CD4-positive, alpha-beta T cell (primary cell): ENCODE measurements at regions not wholly inside any gene's neighbourhood (a gene's known extent, or its start where the extent isn't known, plus 50 kb on each side); places are given as distances from the start of the nearest gene placed in this dataset.

Source experiments
- ATAC-seq: fragments of 200-7000 bp; cut with Tn5 transposase; one replicate; pipeline ENCODE4 v1.10.0; 2022; ENCODE audit warnings: mild to moderate bottlenecking; ENCODE audit not compliant: poor library complexity
- CTCF ChIA-PET: fragments of 350-600 bp; sonication (Branson Sonifier 250); formaldehyde crosslinking; loops from one replicate; lab custom pipeline; 2021; ENCODE audit warnings: antibody characterized with exemption, inconsistent platforms; lab: Charles Lee
- POLR2A ChIA-PET: fragments of 350-600 bp; sonication (Branson Sonifier 250); formaldehyde crosslinking; loops from one replicate; lab custom pipeline; 2021; ENCODE audit warnings: antibody characterized with exemption, inconsistent platforms; lab: Charles Lee
- DNase-seq, 14 experiments: peaks; one replicate each; pipeline ENCODE4 v3.0.0-alpha.2; 2013 to 2020; ENCODE audit warnings: mixed read lengths in 2 of 14
- H3K27ac ChIP-seq, 2 donors: one replicate each; pipeline versions ENCODE4 v1.5.1 to v1.7.0; 2013; ENCODE audit warnings: low read length in 2 of 2, low read depth in 1 of 2, mild to moderate bottlenecking in 1 of 2
- H3K27me3 ChIP-seq, 2 experiments: 1 replicate in 1 of 2; 2 replicates in 1 of 2; pipeline versions ENCODE4 v1.6.1 to v1.7.0; 2013; ENCODE audit warnings: low read length in 2 of 2, control low read depth in 1 of 2, mild to moderate bottlenecking in 1 of 2, moderate library complexity in 1 of 2; ENCODE audit not compliant: insufficient read depth in 2 of 2, control insufficient read depth in 1 of 2
- H3K36me3 ChIP-seq: one replicate; pipeline ENCODE4 v1.6.1; 2013; ENCODE audit warnings: low read length, control low read depth; ENCODE audit not compliant: insufficient read depth
- H3K4me1 ChIP-seq: one replicate; pipeline ENCODE4 v1.6.1; 2013; ENCODE audit warnings: low read length, control low read depth; ENCODE audit not compliant: insufficient read depth
- H3K4me3 ChIP-seq: one replicate; pipeline ENCODE4 v1.5.1; 2013; ENCODE audit warnings: mild to moderate bottlenecking, low read length, moderate library complexity
- H3K9me3 ChIP-seq, 2 experiments: 1 replicate in 1 of 2; 2 replicates in 1 of 2; pipeline versions ENCODE4 v1.6.1 to v1.7.0; 2013; ENCODE audit warnings: low read length in 2 of 2, mild to moderate bottlenecking in 2 of 2, control low read depth in 1 of 2, moderate library complexity in 1 of 2; ENCODE audit not compliant: control insufficient read depth in 1 of 2, insufficient read depth in 1 of 2
- H3K27ac Mint-ChIP-seq: one replicate; pipeline ENCODE4 v1.8.0; 2020; ENCODE audit warnings: mixed read lengths
- H3K27me3 Mint-ChIP-seq: one replicate; pipeline ENCODE4 v1.8.0; 2021; ENCODE audit warnings: mixed read lengths
- H3K36me3 Mint-ChIP-seq: one replicate; pipeline ENCODE4 v1.8.0; 2021; ENCODE audit warnings: low read depth, mixed read lengths
- H3K4me1 Mint-ChIP-seq: one replicate; pipeline ENCODE4 v1.8.0; 2021; ENCODE audit warnings: low read depth, mixed read lengths
- H3K4me3 Mint-ChIP-seq: one replicate; pipeline ENCODE4 v1.8.0; 2020; ENCODE audit warnings: mild to moderate bottlenecking, mixed read lengths
- H3K9me3 Mint-ChIP-seq: one replicate; pipeline ENCODE4 v1.8.0; 2020; ENCODE audit warnings: mixed read lengths
- CTCF ChIP-seq: fragments of 200-600 bp; IDR thresholded peaks from one replicate; pipeline ENCODE4 v1.8.0; 2022; ENCODE audit warnings: antibody characterized with exemption, mild to moderate bottlenecking
- intact Hi-C, 2 experiments: fragments of 100-400 bp; cut with DNase I in 1 of 2; cut with micrococcal nuclease in 1 of 2; formaldehyde crosslinking; loops; one replicate each; pipeline versions ENCODE4 v1.15.1 to v1.9.0; 2023 to 2025; cut with DNase I, micrococcal nuclease

GRCh38 chr12:24483732-24484131, 465.2 kb downstream of the BCAT1 start:
- H3K36me3 Mint-ChIP-seq = no peaks in the 10 kb centered on the region
- H3K4me1 ChIP-seq = no peaks in the 10 kb centered on the region
- intact Hi-C loops = no loop called here
- no peak for DNase-seq
- no peaks in the 10 kb centered on the region for H3K9me3 Mint-ChIP-seq
- H3K36me3 ChIP-seq = no peaks in the 10 kb centered on the region
- no peak for TF ChIP-seq CTCF
- H3K27me3 Mint-ChIP-seq = no peaks in the 10 kb centered on the region
- H3K27ac ChIP-seq = no peak overlapping the region
- H3K27me3 ChIP-seq = no peaks in the 10 kb centered on the region
- no peak for ATAC-seq
- no peak overlapping the region for H3K4me3 ChIP-seq
- H3K4me1 Mint-ChIP-seq = no peaks in the 10 kb centered on the region
- CTCF ChIA-PET = no interaction called here
- no peak overlapping the region for H3K4me3 Mint-ChIP-seq
- H3K27ac Mint-ChIP-seq = no peak overlapping the region
- H3K9me3 ChIP-seq = no peaks in the 10 kb centered on the region
- POLR2A ChIA-PET = no interaction called here

- intact Hi-C loops = no loop called here
- TF ChIP-seq CTCF = no peak
- Mint-ChIP-seq H3K27ac (no peak overlapping the region), H3K36me3 (no peaks in the 10 kb centered on the region), H3K4me1 (no peaks in the 10 kb centered on the region), H3K4me3 (no peak overlapping the region), H3K9me3 (no peaks in the 10 kb centered on the region), H3K27me3 (no peaks in the 10 kb centered on the region)
- no peaks in the 10 kb centered on the region for H3K9me3 ChIP-seq
- H3K4me1 ChIP-seq = no peaks in the 10 kb centered on the region
- no peak for ATAC-seq
- ChIA-PET CTCF (no interaction called here), POLR2A (no interaction called here)
- no peak for DNase-seq
- no peak overlapping the region for H3K4me3 ChIP-seq
- H3K27ac ChIP-seq = no peak overlapping the region
- H3K27me3 ChIP-seq = no peaks in the 10 kb centered on the region
- H3K36me3 ChIP-seq = no peaks in the 10 kb centered on the region
Observed at GRCh38 chr12:24482882-24483604, 465.9 kb downstream of the BCAT1 start.

- H3K36me3 Mint-ChIP-seq = no peaks in the 10 kb centered on the region
- CTCF ChIA-PET = no interaction called here
- H3K4me3 Mint-ChIP-seq = no peak overlapping the region
- no peaks in the 10 kb centered on the region for H3K9me3 Mint-ChIP-seq
- no peak overlapping the region for H3K27ac Mint-ChIP-seq
- no peak for ATAC-seq
- no peak overlapping the region for H3K27ac ChIP-seq
- intact Hi-C loops = no loop called here
- H3K9me3 ChIP-seq = no peaks in the 10 kb centered on the region
- no peaks in the 10 kb centered on the region for H3K4me1 ChIP-seq
- no peaks in the 10 kb centered on the region for H3K27me3 ChIP-seq
- H3K27me3 Mint-ChIP-seq = no peaks in the 10 kb centered on the region
- H3K4me1 Mint-ChIP-seq = no peaks in the 10 kb centered on the region
- no peak for TF ChIP-seq CTCF
- H3K4me3 ChIP-seq = no peak overlapping the region
- POLR2A ChIA-PET = no interaction called here
- DNase-seq = no peak
- H3K36me3 ChIP-seq = no peaks in the 10 kb centered on the region
Observed at GRCh38 chr12:24482044-24482443, 466.9 kb downstream of the BCAT1 start.
